Stimulated activated CD4-positive, alpha-beta T cell treated with anti-CD3 and anti-CD28 coated beads, Interleukin-1b, Interleukin-23, amount 100 ng/mL, for 4 hours (primary cell): ENCODE measurements at regions not wholly inside any gene's neighbourhood (a gene's known extent, or its start where the extent isn't known, plus 50 kb on each side); places are given as distances from the start of the nearest gene placed in this dataset.

ENCODE experiments used
- DNase-seq, 2 donors: peaks; one replicate each; pipeline ENCODE4 v3.0.0-alpha.2; 2020; ENCODE audit warnings: low read depth in 2 of 2

- DNase-seq: no peak
Observed at GRCh38 chr17:70230850-70231640, 61.7 kb downstream of the KCNJ2 start.

- no peak for DNase-seq
Observed at GRCh38 chr17:70232466-70232865, 63.1 kb downstream of the KCNJ2 start.

GRCh38 chr17:70235252-70235651 lies 65.9 kb downstream of the KCNJ2 start:
- no peak for DNase-seq

- DNase-seq: no peak
Observed at GRCh38 chr17:70238228-70238627, 68.9 kb downstream of the KCNJ2 start.

- DNase-seq: no peak
Observed at GRCh38 chr17:70238646-70239045, 69.3 kb downstream of the KCNJ2 start.

- no peak for DNase-seq
Observed at GRCh38 chr17:70239391-70239826, 70.1 kb downstream of the KCNJ2 start.

GRCh38 chr17:70241071-70241470 lies 71.7 kb downstream of the KCNJ2 start:
- DNase-seq: no peak

GRCh38 chr17:70242781-70243437 lies 73.6 kb downstream of the KCNJ2 start:
- no peak for DNase-seq

GRCh38 chr17:70251706-70252105 lies 82.4 kb downstream of the KCNJ2 start:
- DNase-seq: no peak

GRCh38 chr17:70254735-70255460 lies 85.6 kb downstream of the KCNJ2 start:
- no peak for DNase-seq

- no peak for DNase-seq
Observed at GRCh38 chr17:70256751-70257150, 87.4 kb downstream of the KCNJ2 start.

GRCh38 chr17:70258465-70258864 lies 89.1 kb downstream of the KCNJ2 start:
- DNase-seq: no peak

- no peak for DNase-seq
Observed at GRCh38 chr17:70259400-70259799, 90.1 kb downstream of the KCNJ2 start.

- DNase-seq: no peak
Observed at GRCh38 chr17:70261170-70261569, 91.8 kb downstream of the KCNJ2 start.

- DNase-seq: no peak
Observed at GRCh38 chr17:70265471-70265870, 96.1 kb downstream of the KCNJ2 start.

- no peak for DNase-seq
Observed at GRCh38 chr17:70266394-70266793, 97.1 kb downstream of the KCNJ2 start.

- DNase-seq: no peak
Observed at GRCh38 chr17:70268383-70268782, 99.1 kb downstream of the KCNJ2 start.

- DNase-seq: no peak
Observed at GRCh38 chr17:70270554-70270953, 101.2 kb downstream of the KCNJ2 start.

- DNase-seq: no peak
Observed at GRCh38 chr17:70271200-70271599, 101.9 kb downstream of the KCNJ2 start.

- DNase-seq: no peak
Observed at GRCh38 chr17:70271672-70272071, 102.3 kb downstream of the KCNJ2 start.

- no peak for DNase-seq
Observed at GRCh38 chr17:70274255-70274654, 104.9 kb downstream of the KCNJ2 start.

- no peak for DNase-seq
Observed at GRCh38 chr17:70276906-70277305, 107.6 kb downstream of the KCNJ2 start.
